Panc1 (cell line): ENCODE measurements at regions not wholly inside any gene's neighbourhood (a gene's known extent, or its start where the extent isn't known, plus 50 kb on each side); places are given as distances from the start of the nearest gene placed in this dataset.

Experiments
- CTCF ChIP-seq: fragments of 450-650 bp; IDR thresholded peaks from 2 replicates; pipeline ENCODE4 v1.5.1; 2017; ENCODE audit warnings: mild to moderate bottlenecking
- POLR2AphosphoS5 ChIP-seq: IDR thresholded peaks from 2 replicates; pipeline ENCODE4 v1.6.1; 2012; ENCODE audit warnings: mild to moderate bottlenecking, low read depth, low read length, moderate library complexity
- SIN3A ChIP-seq: IDR thresholded peaks from 2 replicates; pipeline ENCODE4 v1.6.1; 2012; ENCODE audit warnings: low read depth, mild to moderate bottlenecking, low read length, moderate library complexity, borderline replicate concordance; ENCODE audit not compliant: insufficient read depth
- TCF7L2 ChIP-seq: IDR thresholded peaks from 2 replicates; pipeline ENCODE4 v1.6.1; 2011; ENCODE audit warnings: mild to moderate bottlenecking, low read depth, low read length, inconsistent platforms

GRCh38 chr2:128724972-128725371, 406.3 kb upstream of the HS6ST1 start:
- TF ChIP-seq CTCF (no peak), TCF7L2 (no peak), POLR2AphosphoS5 (no peak), SIN3A (no peak)
